ENCODE measurements at regions not wholly inside any gene's neighbourhood (a gene's known extent, or its start where the extent isn't known, plus 50 kb on each side); places are given as distances from the start of the nearest gene placed in this dataset.
"Not testable (repeated sequence)": the region's sequence is repeated elsewhere in the genome, so short reads cannot be mapped to it uniquely, and the experiment has no call there.

GRCh38 chr14:97155320-97155719, 358.1 kb downstream of the VRK1 start:
- DNase-seq, result no peak

DNA sequence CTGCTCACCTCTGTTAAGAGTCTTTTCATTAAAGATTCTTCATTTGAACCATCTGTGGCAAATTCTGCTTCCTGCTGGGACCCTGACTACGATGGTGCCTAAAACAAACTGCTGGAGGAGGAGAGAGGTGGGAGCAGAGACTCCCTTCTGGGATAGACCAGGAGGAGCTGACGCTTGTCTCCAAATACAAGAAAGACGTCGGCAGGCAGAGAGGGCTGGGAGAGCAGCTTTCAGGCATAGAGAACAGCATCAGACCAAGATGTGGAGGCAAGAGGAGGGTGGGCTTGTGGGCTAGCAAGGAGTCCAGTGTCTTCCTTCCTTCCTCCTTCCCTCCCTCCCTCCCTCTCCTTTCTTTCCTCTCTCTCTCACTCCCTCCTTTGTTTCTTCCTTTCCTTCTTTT, 358.6 kb downstream of the VRK1 start:
- no peak for DNase-seq

DNA sequence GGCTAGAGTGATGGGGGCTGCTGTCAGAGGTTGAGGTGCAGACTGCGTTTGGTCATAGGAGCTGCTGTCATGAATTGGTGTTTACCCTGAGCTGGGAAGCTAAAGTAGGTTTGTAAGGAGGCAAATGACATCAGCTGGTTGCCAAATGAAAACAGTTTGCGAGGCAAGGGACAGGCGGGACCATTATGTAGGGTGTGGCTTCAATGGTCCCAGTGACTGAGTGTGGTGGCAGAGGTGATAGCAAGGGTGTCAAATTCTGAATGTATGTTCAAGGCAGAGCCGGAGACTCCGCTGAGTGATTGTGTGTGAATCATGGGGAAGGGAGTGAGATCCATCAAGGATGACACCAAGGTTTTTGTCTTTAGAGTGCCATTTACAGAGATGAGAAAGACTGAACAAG, 359.5 kb downstream of the VRK1 start:
- no peak for DNase-seq

- DNase-seq, result no peak
These were observed 360.9 kb downstream of the VRK1 start for GRCh38 chr14:97158102-97158501.

DNA sequence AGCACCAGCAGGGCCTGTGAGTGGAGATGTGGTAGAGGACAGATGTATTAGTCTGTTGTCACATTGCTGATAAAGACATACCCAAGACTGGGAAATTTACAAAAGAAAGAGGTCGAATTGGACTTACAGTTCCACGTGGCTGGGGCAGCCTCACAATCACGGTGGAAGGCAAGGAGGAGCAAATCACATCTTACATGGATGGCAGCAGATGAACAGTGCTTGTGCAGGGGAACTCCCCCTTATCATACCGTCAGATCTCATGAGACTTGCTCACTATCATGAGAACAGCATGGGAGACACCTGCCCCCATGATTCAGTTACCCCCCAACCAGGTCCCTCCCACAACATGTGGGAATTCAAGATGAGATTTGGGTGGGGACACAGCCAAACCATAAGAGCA, 361.9 kb downstream of the VRK1 start:
- no peak for DNase-seq

- DNase-seq, result no peak
These were observed 365.4 kb downstream of the VRK1 start for GRCh38 chr14:97162621-97163020.

GRCh38 chr14:97164021-97164420, 366.8 kb downstream of the VRK1 start:
- DNase-seq, result no peak

- DNase-seq, result no peak
These were observed 369.3 kb downstream of the VRK1 start for GRCh38 chr14:97166497-97166896.

- not testable (repeated sequence) for DNase-seq
These were observed 370.4 kb downstream of the VRK1 start for GRCh38 chr14:97167577-97167976.

GRCh38 chr14:97172644-97173043, 375.5 kb downstream of the VRK1 start:
- no peak for DNase-seq

DNA sequence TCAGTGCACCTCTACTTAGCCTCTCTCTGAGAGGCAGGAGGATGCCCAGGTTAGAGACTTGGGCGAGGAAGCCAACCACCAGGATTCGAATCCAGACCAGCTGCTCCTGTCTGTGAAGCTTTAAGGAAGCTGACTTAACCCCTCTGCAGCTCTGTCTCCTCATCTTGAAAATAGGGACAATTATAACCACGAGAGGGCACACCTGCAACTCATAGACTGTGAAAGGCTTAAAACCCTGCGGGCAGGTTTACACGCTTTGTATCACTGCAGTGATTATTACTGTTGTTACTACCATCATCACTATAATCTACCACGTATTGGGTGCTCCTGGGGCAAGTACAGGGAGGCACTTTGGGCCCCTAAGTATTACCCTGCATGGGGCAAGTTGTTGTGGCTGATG, 379.8 kb downstream of the VRK1 start:
- no peak for DNase-seq

- no peak for DNase-seq
These were observed 380.5 kb downstream of the VRK1 start for GRCh38 chr14:97177635-97178034.

GRCh38 chr14:97178781-97179180, 381.6 kb downstream of the VRK1 start:
- DNase-seq, result no peak

GRCh38 chr14:97179573-97179972, 382.4 kb downstream of the VRK1 start:
- no peak for DNase-seq

DNA sequence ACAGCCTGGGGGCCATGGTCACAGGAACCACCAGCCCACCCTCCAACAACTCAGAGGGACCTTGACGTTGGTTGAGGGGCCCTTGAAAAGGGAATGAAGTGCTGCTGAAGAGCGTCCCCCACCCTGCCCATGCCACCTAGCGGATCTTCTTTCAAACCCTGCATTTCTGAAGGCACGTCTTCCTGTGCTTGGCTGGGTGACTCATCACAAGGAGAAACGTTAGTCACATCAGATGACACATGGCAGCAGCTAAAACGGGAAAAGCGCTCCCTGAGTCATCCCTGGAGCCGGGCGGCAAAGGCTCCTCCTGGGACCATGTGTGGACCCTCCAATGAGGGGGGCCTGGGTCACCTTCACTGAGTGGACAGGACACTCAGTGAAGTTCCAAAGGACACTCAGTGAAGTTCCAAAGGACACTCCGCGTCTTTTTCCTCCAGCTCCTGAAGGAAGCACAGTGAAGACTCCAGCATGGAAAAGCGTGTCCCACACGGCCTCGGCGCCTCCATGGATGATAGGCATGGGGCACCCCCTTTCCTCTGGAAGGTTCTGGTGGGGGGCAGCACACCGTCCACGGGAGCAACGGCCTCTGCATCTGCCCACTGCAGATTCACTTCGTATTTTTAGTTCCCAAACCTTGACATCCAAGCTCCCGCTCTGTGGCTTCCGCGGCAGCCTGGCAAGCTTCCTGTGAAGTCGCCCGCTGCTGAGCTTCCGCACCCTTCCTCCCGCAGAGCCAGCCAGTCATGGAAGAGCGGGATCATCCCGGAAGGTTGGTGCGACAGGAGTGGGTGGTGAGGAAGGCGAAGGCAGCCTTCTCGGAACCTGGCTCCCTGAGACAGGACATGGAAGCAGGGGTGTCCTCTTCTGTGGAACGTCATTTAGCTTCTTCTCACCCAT, 383.4 kb downstream of the VRK1 start:
- no peak for DNase-seq

DNA sequence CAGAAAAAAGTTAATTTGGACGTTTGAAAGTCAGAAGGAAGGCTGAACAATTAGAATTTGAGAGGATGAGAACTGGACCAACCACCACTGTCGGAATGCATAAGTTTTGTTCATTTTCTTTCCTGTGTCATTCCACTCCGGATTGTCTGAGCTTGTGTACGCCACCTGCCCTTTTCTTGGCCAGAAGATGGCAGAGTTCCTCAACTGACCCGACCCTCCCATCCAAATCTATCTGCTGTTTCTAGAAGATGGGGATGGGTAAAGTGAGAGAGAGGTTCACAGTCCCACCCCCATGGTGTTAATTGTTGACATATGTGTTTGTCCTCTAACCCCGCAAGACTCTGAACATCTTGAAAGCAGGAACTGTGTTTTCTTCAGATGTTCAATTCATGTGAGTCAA, 388.0 kb downstream of the VRK1 start:
- no peak for DNase-seq

GRCh38 chr14:97187916-97188315, 390.7 kb downstream of the VRK1 start:
- DNase-seq, result no peak

DNA sequence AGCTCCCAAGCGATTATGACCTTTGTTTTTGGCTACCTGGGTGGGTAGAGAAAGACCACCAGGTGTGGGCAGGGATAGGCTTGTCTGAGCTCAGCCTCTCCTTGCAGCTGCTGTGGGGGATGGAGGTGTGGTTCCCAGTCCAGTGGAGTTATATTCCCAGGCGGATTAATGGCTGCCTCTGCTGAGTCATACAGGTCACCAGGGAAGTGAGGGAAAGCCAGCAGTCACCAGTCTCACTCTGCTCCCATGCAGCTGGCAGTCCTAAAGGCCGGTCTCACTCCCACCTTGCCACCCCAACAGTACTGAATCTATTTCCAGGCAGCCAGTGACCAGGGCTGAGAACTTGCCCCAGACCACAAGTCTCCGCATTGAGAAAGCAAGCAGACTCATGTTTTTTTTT, 399.2 kb downstream of the VRK1 start:
- DNase-seq, result no peak

DNA sequence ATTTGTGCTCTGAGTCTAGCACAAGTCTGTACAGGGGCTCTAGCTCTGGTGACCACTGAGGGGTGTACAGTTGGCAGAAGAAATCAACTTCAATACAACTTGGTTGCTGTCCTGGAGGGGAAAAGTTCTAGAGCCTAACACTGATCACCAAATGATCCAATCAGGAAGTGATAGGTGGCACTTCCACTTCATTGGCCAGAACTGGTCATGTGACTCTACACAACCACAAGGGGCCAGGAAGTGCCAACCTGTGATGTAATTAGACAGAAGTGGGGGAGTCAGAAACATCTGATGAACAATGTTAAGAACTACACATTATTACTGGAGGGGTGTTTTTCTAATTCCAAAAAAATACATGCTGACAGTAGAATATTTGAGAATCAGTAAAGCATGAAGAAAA, 401.6 kb downstream of the VRK1 start:
- no peak for DNase-seq

DNA sequence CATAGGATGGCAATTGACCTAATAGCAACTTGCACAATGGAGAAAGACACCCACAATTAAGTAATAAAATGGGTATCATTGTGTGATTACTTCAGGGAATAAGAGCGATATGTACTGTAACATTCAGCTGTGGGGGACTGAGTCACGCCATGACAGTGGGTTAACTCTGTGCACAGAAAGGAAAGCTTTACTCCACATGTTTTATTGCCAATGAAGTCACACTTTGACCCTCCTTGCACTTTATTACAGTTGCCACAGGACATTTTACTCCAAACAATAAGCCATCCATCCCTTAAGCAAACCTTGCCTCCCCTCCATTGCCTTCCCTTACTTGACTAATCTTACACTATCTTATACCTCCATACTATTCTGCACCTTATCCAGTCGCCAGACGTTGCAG, 403.1 kb downstream of the VRK1 start:
- no peak for DNase-seq

DNA sequence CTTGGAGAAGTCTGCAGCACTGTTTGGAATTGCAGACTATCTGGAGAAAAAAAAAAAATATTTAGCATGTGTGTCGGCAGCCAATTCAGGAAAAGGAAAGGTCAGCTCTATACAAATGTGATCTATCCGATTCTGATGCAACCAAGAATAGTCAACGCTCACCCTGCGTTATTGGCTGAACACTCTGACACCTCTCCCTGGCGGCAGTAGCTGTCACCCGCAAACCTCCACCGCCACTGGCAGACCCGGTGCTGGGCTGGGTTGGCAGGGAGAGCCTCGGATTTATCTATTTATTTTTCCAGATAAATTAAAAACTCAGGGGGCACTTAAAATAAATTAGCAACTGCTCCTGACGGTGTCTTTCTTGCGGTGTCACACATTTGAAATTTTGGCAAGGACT, 409.7 kb downstream of the VRK1 start:
- DNase-seq, result no peak

- DNase-seq, result no peak
These were observed 413.0 kb downstream of the VRK1 start for GRCh38 chr14:97210202-97210601.

DNA sequence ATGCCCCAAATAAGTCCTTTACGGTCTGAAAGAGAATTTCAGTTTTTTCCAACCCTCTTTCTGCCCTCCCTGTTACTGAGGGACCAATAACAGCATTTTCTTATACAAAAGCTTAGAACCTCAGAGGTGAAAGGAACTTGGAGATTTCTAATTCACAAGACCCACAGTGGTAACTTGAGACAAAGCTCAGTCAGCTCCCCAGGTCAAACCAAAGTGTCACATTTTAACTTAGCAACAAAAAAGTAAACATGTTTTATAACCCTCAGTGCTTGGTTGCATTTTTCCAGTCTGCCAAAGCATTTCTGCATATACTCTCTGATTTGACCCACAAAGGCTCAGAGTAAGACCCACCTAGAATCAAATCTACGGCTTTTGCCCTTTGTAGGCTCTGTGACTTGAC, 415.2 kb downstream of the VRK1 start:
- DNase-seq, result no peak

DNA sequence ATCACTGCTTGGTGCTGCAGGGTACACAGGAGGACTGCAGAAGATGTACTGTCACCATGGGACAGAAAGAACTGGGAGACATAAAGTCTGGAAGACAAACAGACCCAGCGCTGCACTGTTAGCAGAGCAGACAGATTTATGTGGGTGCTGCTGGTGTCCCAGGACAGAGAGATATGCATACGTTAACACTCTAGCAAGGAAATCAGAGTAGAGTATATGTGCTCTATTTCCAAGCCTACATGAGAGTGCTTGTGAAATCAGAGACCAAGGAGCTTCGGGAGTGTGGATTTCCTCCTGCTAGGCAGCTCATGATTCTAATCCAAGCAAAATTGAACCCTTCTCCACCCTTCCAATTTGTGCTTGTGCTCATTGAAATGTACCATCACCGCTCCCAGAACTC, 416.5 kb downstream of the VRK1 start:
- DNase-seq, result no peak
